ENCODE measurements at regions not wholly inside any gene's neighbourhood (a gene's known extent, or its start where the extent isn't known, plus 50 kb on each side); places are given as distances from the start of the nearest gene placed in this dataset.
"Not testable (repeated sequence)": the region's sequence is repeated elsewhere in the genome, so short reads cannot be mapped to it uniquely, and the experiment has no call there.

DNA sequence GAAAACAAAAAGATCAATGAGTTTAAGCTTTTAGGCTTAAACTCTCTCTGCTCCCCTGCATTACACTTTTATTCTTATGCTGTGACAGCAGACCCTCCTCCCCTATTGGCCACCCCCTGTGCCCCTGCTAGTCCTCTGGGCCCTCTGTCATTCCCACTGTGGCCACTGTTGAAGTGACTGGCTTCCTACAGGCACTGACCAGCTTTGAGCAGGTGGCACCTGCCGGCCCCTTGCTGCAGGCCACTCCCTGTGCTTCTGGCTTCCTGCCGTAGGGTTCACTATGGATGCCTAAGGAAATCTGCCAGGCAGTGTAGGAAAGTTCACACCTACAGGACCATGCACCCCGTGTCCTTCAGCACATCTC lies 156.5 kb upstream of the L3MBTL4 start:
- no peak overlapping the region for H3K27ac Mint-ChIP-seq
- H3K4me1 Mint-ChIP-seq (ENCODE audit: low read depth): peaks cover 2% of the 10 kb centered on the region
- no peak overlapping the region for H3K4me3 Mint-ChIP-seq
- peaks cover 7% of the 10 kb centered on the region for H3K9me3 Mint-ChIP-seq
- H3K36me3 Mint-ChIP-seq (ENCODE audit: low read depth): no peaks in the 10 kb centered on the region
- DNase-seq: no peak
- H3K27me3 Mint-ChIP-seq: no peaks in the 10 kb centered on the region

DNA sequence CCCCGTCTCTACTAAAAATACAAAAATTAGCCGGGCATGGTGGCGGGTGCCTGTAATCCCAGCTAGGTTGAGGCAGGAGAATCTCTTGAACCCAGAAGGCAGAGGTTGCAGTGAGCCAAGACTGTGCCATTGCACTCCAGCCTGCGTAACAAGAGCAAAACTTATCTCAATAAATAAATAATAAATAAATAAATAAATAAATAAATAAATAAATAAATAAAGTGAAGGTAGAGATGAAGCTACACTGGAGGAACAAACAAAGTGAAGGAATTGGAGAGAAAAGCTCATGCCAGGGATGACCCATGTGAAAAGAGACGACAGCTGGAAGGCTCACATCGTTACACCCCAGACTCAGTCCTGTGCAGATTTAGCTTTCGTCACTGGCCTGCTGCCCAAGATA lies 157.3 kb upstream of the ARHGAP28 start:
- not testable (repeated sequence) for H3K27me3 Mint-ChIP-seq; H3K4me3 Mint-ChIP-seq; H3K4me1 Mint-ChIP-seq (ENCODE audit: low read depth)

GRCh38 chr18:6574631-6575030 lies 154.9 kb upstream of the ARHGAP28 start:
- Mint-ChIP-seq H3K4me3 (no peak overlapping the region), H3K4me1 (ENCODE audit: low read depth) (no peaks in the 10 kb centered on the region), H3K9me3 (peaks cover 7% of the 10 kb centered on the region), H3K27me3 (no peaks in the 10 kb centered on the region), H3K27ac (no peak overlapping the region), H3K36me3 (ENCODE audit: low read depth) (no peaks in the 10 kb centered on the region)
- no peak for DNase-seq

More for the DNA sequence above, 157.3 kb upstream of the ARHGAP28 start:
- not testable (repeated sequence) for DNase-seq; H3K36me3 Mint-ChIP-seq (ENCODE audit: low read depth); H3K9me3 Mint-ChIP-seq; H3K27ac Mint-ChIP-seq

- Mint-ChIP-seq H3K27me3 (no peaks in the 10 kb centered on the region), H3K4me3 (no peak overlapping the region), H3K27ac (no peak overlapping the region), H3K9me3 (peaks cover 7% of the 10 kb centered on the region), H3K36me3 (ENCODE audit: low read depth) (no peaks in the 10 kb centered on the region), H3K4me1 (ENCODE audit: low read depth) (no peaks in the 10 kb centered on the region)
- no peak for DNase-seq
These were observed 153.6 kb upstream of the ARHGAP28 start for GRCh38 chr18:6575908-6576307.

GRCh38 chr18:6576718-6577375 lies 152.7 kb upstream of the ARHGAP28 start:
- Mint-ChIP-seq H3K9me3 (peaks cover 11% of the 10 kb centered on the region), H3K27ac (no peak overlapping the region), H3K4me3 (no peak overlapping the region), H3K4me1 (ENCODE audit: low read depth) (no peaks in the 10 kb centered on the region), H3K27me3 (no peaks in the 10 kb centered on the region), H3K36me3 (ENCODE audit: low read depth) (no peaks in the 10 kb centered on the region)
- no peak for DNase-seq

DNA sequence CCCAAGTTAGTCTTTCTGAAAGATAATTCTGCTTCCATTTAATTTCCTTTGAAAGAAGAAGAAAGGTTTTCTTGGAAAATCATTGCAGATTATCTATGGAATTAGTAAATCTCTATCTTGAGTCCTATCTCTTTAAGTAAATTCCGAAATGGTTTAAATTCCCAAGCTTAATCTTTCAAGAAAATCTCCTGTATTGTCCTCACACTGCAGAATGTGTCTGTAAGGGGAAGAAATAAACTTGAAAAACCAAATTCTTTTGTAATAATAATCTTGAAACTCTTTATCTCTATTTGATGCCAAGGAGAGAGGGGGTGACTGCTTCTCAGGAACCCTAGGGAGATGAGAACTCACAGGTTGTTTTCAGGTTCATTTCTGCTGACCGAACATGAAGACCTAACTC lies 150.8 kb upstream of the ARHGAP28 start:
- Mint-ChIP-seq H3K36me3 (ENCODE audit: low read depth) (no peaks in the 10 kb centered on the region), H3K27me3 (no peaks in the 10 kb centered on the region), H3K27ac (no peak overlapping the region), H3K9me3 (peaks cover 18% of the 10 kb centered on the region), H3K4me1 (ENCODE audit: low read depth) (no peaks in the 10 kb centered on the region), H3K4me3 (no peak overlapping the region)
- no peak for DNase-seq

GRCh38 chr18:6579486-6579885 lies 150.0 kb upstream of the ARHGAP28 start:
- no peaks in the 10 kb centered on the region for H3K36me3 Mint-ChIP-seq (ENCODE audit: low read depth)

GRCh38 chr18:6580401-6580800 lies 149.1 kb upstream of the ARHGAP28 start:
- no peaks in the 10 kb centered on the region for H3K36me3 Mint-ChIP-seq (ENCODE audit: low read depth)
- no peaks in the 10 kb centered on the region for H3K4me1 Mint-ChIP-seq (ENCODE audit: low read depth)
- H3K27ac Mint-ChIP-seq: no peak overlapping the region
- H3K9me3 Mint-ChIP-seq: peaks cover 21% of the 10 kb centered on the region
- DNase-seq: no peak
- no peak overlapping the region for H3K4me3 Mint-ChIP-seq
- H3K27me3 Mint-ChIP-seq: no peaks in the 10 kb centered on the region

More at GRCh38 chr18:6579486-6579885, 150.0 kb upstream of the ARHGAP28 start:
- Mint-ChIP-seq H3K27ac (no peak overlapping the region), H3K4me1 (ENCODE audit: low read depth) (no peaks in the 10 kb centered on the region), H3K9me3 (peaks cover 20% of the 10 kb centered on the region), H3K27me3 (no peaks in the 10 kb centered on the region), H3K4me3 (no peak overlapping the region)
- DNase-seq: no peak

DNA sequence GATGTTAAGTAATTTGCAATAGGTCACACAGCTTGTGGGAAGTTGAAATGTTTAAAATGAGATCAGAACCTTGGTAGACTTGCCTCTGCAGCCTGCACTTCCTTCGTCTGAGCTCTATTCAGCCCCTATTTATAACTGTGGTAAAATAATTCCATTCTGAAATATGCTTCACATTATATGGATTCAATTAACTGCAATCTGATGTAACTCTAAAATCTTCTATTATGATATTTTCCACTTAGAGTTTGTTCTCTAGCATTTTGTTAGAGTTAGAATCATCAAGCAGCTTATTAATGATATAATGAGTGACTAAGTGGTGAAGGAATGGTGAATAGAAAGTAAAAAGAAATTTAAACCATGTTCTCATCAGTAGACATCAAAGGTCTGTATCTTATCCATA lies 139.6 kb upstream of the ARHGAP28 start:
- no peaks in the 10 kb centered on the region for H3K4me1 Mint-ChIP-seq (ENCODE audit: low read depth)
- DNase-seq: no peak
- H3K4me3 Mint-ChIP-seq: no peak overlapping the region
- peaks cover 9% of the 10 kb centered on the region for H3K9me3 Mint-ChIP-seq
- no peaks in the 10 kb centered on the region for H3K36me3 Mint-ChIP-seq (ENCODE audit: low read depth)
- no peak overlapping the region for H3K27ac Mint-ChIP-seq
- no peaks in the 10 kb centered on the region for H3K27me3 Mint-ChIP-seq

GRCh38 chr18:6590326-6590725 lies 139.2 kb upstream of the ARHGAP28 start:
- no peaks in the 10 kb centered on the region for H3K4me1 Mint-ChIP-seq (ENCODE audit: low read depth)
- peaks cover 9% of the 10 kb centered on the region for H3K9me3 Mint-ChIP-seq
- no peaks in the 10 kb centered on the region for H3K27me3 Mint-ChIP-seq
- no peaks in the 10 kb centered on the region for H3K36me3 Mint-ChIP-seq (ENCODE audit: low read depth)
- H3K4me3 Mint-ChIP-seq: no peak overlapping the region
- no peak for DNase-seq
- H3K27ac Mint-ChIP-seq: no peak overlapping the region

DNA sequence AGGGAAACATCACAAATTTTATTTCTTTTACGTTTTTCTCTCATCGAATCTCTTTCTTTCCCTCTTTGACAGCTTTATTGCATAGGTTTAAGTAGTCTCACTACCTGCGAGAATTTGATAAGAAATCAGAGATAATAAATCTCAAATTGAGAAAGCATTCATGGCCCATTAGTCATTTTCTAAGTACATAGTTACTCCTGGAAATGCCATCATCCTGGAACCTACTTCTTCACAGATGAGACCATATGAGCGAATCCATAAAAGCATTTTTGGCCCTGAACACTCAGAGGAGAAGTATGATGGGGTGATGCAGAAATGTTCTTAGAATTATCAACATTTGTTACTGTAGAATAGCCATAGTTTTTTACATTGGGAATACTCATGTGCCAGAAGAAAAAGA lies 138.0 kb upstream of the ARHGAP28 start:
- Mint-ChIP-seq H3K27ac (no peak overlapping the region), H3K9me3 (peaks cover 7% of the 10 kb centered on the region), H3K36me3 (ENCODE audit: low read depth) (no peaks in the 10 kb centered on the region), H3K4me1 (ENCODE audit: low read depth) (no peaks in the 10 kb centered on the region), H3K27me3 (no peaks in the 10 kb centered on the region), H3K4me3 (no peak overlapping the region)
- no peak for DNase-seq

- no peaks in the 10 kb centered on the region for H3K4me1 Mint-ChIP-seq (ENCODE audit: low read depth)
These were observed 137.0 kb upstream of the ARHGAP28 start for GRCh38 chr18:6592522-6592921.

GRCh38 chr18:6593142-6593885 lies 136.2 kb upstream of the ARHGAP28 start:
- peaks cover 4% of the 10 kb centered on the region for H3K9me3 Mint-ChIP-seq
- DNase-seq: no peak
- no peaks in the 10 kb centered on the region for H3K27me3 Mint-ChIP-seq
- no peaks in the 10 kb centered on the region for H3K36me3 Mint-ChIP-seq (ENCODE audit: low read depth)
- no peak overlapping the region for H3K4me3 Mint-ChIP-seq
- no peaks in the 10 kb centered on the region for H3K4me1 Mint-ChIP-seq (ENCODE audit: low read depth)
- no peak overlapping the region for H3K27ac Mint-ChIP-seq

More at GRCh38 chr18:6592522-6592921, 137.0 kb upstream of the ARHGAP28 start:
- Mint-ChIP-seq H3K4me3 (no peak overlapping the region), H3K9me3 (peaks cover 6% of the 10 kb centered on the region), H3K36me3 (ENCODE audit: low read depth) (no peaks in the 10 kb centered on the region), H3K27ac (no peak overlapping the region), H3K27me3 (no peaks in the 10 kb centered on the region)
- DNase-seq: no peak

DNA sequence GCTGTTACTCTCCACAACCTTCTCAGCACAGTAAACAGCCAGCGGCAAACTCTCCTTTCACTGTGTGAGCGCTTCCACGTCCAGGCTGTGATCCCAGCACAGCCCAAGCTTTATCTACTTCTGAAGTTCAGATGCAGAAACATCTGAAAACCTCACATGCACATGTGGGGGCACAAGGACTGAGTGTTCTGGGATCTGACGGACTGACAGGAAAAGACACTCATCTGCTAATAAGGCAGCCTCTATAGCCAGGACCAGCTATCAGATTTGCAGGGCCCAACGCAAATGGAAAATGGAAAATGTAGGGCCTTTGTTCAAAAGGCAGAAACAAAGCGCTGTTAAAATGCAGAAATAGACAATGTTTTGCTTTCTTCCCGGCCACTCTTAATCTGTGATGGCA lies 133.8 kb upstream of the ARHGAP28 start:
- no peak overlapping the region for H3K27ac Mint-ChIP-seq
- H3K4me3 Mint-ChIP-seq: no peak overlapping the region
- H3K27me3 Mint-ChIP-seq: no peaks in the 10 kb centered on the region

DNA sequence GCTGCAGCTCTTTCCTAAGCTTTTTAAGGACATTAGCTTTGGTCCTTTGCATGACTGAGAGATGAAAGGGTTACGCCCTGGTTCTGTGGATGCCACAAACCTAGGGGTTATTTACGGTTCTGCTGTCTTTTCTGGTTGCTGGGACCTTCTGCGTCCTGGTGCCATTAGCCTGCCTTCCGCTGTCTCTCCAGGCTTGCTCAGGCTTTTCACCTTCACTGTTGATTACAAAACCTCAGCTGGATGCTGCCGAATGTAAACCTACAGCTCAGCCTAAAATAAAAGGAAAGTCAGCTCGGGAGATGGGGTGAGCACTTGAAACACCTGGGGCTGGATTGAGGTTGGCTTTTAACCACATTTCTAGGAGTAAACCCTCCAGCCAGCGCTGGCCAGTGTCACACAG lies 130.9 kb upstream of the ARHGAP28 start:
- no peak overlapping the region for H3K27ac Mint-ChIP-seq
- DNase-seq: no peak
- H3K4me1 Mint-ChIP-seq (ENCODE audit: low read depth): no peaks in the 10 kb centered on the region
- no peak overlapping the region for H3K4me3 Mint-ChIP-seq
- no peaks in the 10 kb centered on the region for H3K36me3 Mint-ChIP-seq (ENCODE audit: low read depth)
- no peaks in the 10 kb centered on the region for H3K27me3 Mint-ChIP-seq
- H3K9me3 Mint-ChIP-seq: peaks cover under 1% of the 10 kb centered on the region

More for the DNA sequence above, 133.8 kb upstream of the ARHGAP28 start:
- Mint-ChIP-seq H3K9me3 (peaks cover 4% of the 10 kb centered on the region), H3K4me1 (ENCODE audit: low read depth) (no peaks in the 10 kb centered on the region), H3K36me3 (ENCODE audit: low read depth) (no peaks in the 10 kb centered on the region)
- DNase-seq: no peak

All from activated T-cell treated with anti-CD3 and anti-CD28 coated beads, Interleukin-2, amount 50 U/mL, for 24 hours (primary cell).